OCI-LY7 (cell line): ENCODE measurements at regions not wholly inside any gene's neighbourhood (a gene's known extent, or its start where the extent isn't known, plus 50 kb on each side); places are given as distances from the start of the nearest gene placed in this dataset.

Experiments
- BruUV-seq: library from RNA; stranded (reverse); fragments of 400-500 nt; replicated peaks from 2 replicates; lab custom pipeline; 2021; lab: Mats Ljungman, UMichigan
- CTCF ChIA-PET: fragments of 300-600 bp; sonication (Branson Sonifier 250); formaldehyde crosslinking; loops from one replicate; lab custom pipeline; 2022; ENCODE audit warnings: antibody characterized with exemption; ENCODE audit not compliant: unreplicated experiment; lab: Charles Lee
- POLR2A ChIA-PET: fragments of 300-600 bp; sonication (Branson Sonifier 250); formaldehyde crosslinking; loops from one replicate; lab custom pipeline; 2022; ENCODE audit warnings: antibody characterized with exemption; lab: Charles Lee
- DNase-seq: peaks from one replicate; pipeline ENCODE4 v3.0.0-alpha.2; 2015; ENCODE audit warnings: low spot score
- H2AFZ ChIP-seq: fragments of 200-600 bp; sonication (generic), shearing (Covaris generic); 2 replicates; pipeline ENCODE4 v1.6.1; 2014; ENCODE audit warnings: mild to moderate bottlenecking, antibody characterized with exemption, low read length, moderate library complexity
- H3K27ac ChIP-seq: fragments of 200-600 bp; sonication (generic); 2 replicates; pipeline ENCODE4 v1.5.1; 2014; ENCODE audit warnings: mixed run types, low read depth, mild to moderate bottlenecking, moderate library complexity, low read length, inconsistent platforms; ENCODE audit not compliant: poor library complexity, severe bottlenecking
- H3K36me3 ChIP-seq: fragments of 200-600 bp; sonication (generic); 2 replicates; pipeline ENCODE4 v1.6.1; 2014; ENCODE audit warnings: mild to moderate bottlenecking, antibody characterized with exemption, low read length, moderate library complexity, mixed read lengths; ENCODE audit not compliant: insufficient read depth
- H3K4me1 ChIP-seq: fragments of 200-600 bp; sonication (generic); 2 replicates; pipeline ENCODE4 v1.5.1; 2014; ENCODE audit warnings: mild to moderate bottlenecking, low read length; ENCODE audit not compliant: insufficient read depth, poor library complexity, severe bottlenecking
- H3K4me2 ChIP-seq: fragments of 200-600 bp; sonication (generic); 2 replicates; pipeline ENCODE4 v1.6.1; 2014; ENCODE audit warnings: mild to moderate bottlenecking, low read length
- H3K4me3 ChIP-seq: fragments of 200-600 bp; sonication (generic); 2 replicates; pipeline ENCODE4 v1.5.1; 2014; ENCODE audit warnings: mild to moderate bottlenecking, low read depth, low read length; ENCODE audit not compliant: poor library complexity, severe bottlenecking
- H3K79me2 ChIP-seq: fragments of 200-600 bp; sonication (generic); 2 replicates; pipeline ENCODE4 v1.6.1; 2016; ENCODE audit warnings: low read depth, mild to moderate bottlenecking, low read length, moderate library complexity, mixed read lengths; ENCODE audit not compliant: insufficient read depth
- H3K9me2 ChIP-seq: fragments of 200-600 bp; sonication (generic); 2 replicates; pipeline ENCODE4 v1.6.1; 2016; ENCODE audit warnings: mild to moderate bottlenecking, low read length, mixed read lengths; ENCODE audit not compliant: insufficient read depth
- H3K9me3 ChIP-seq: fragments of 200-600 bp; sonication (generic); 2 replicates; pipeline ENCODE4 v1.6.1; 2014; ENCODE audit warnings: mild to moderate bottlenecking, mixed run types, low read length, mixed read lengths
- H4K20me1 ChIP-seq: fragments of 200-600 bp; sonication (generic); 2 replicates; pipeline ENCODE4 v1.6.1; 2014; ENCODE audit warnings: mild to moderate bottlenecking, antibody characterized with exemption, low read length, moderate library complexity, mixed read lengths; ENCODE audit not compliant: insufficient read depth
- EZH2phosphoT487 ChIP-seq: fragments of 200-600 bp; sonication (generic); IDR thresholded peaks from 2 replicates; pipeline ENCODE4 v1.6.1; 2018; ENCODE audit warnings: low read depth, borderline replicate concordance, mild to moderate bottlenecking, mixed run types, antibody characterized with exemption, low read length, moderate library complexity, mixed read lengths
- intact Hi-C: fragments of 100-400 bp; cut with micrococcal nuclease; formaldehyde crosslinking; loops from one replicate; pipeline ENCODE4 v1.10.0; 2022; ENCODE audit not compliant: unreplicated experiment
- TF ChIP-seq, protein P1 (sequence below): fragments of 200-600 bp; sonication (generic); conservative IDR thresholded peaks from 2 replicates; pipeline ENCODE4 v1.5.1; 2014; ENCODE audit warnings: mild to moderate bottlenecking, antibody characterized with exemption, low read length, moderate library complexity, mixed read lengths

GRCh38 chr12:124679047-124679446, 111.6 kb upstream of the NCOR2 start:
- Histone ChIP-seq H2AFZ (no peak overlapping the region), H3K4me3 (no peak overlapping the region), H4K20me1 (no peaks in the 10 kb centered on the region), H3K9me3 (no peaks in the 10 kb centered on the region), H3K27ac (no peak overlapping the region), H3K79me2 (no peaks in the 10 kb centered on the region), H3K4me1 (no peaks in the 10 kb centered on the region), H3K9me2 (no peaks in the 10 kb centered on the region), H3K4me2 (no peak overlapping the region), H3K36me3 (no peaks in the 10 kb centered on the region)
- CTCF ChIA-PET: no interaction called here
- intact Hi-C loops: no loop called here
- no peak for TF ChIP-seq EZH2phosphoT487
- TF ChIP-seq, protein P1, sequence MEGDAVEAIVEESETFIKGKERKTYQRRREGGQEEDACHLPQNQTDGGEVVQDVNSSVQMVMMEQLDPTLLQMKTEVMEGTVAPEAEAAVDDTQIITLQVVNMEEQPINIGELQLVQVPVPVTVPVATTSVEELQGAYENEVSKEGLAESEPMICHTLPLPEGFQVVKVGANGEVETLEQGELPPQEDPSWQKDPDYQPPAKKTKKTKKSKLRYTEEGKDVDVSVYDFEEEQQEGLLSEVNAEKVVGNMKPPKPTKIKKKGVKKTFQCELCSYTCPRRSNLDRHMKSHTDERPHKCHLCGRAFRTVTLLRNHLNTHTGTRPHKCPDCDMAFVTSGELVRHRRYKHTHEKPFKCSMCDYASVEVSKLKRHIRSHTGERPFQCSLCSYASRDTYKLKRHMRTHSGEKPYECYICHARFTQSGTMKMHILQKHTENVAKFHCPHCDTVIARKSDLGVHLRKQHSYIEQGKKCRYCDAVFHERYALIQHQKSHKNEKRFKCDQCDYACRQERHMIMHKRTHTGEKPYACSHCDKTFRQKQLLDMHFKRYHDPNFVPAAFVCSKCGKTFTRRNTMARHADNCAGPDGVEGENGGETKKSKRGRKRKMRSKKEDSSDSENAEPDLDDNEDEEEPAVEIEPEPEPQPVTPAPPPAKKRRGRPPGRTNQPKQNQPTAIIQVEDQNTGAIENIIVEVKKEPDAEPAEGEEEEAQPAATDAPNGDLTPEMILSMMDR: no peak
- DNase-seq: no peak
- BruUV-seq: no TSS peak
- POLR2A ChIA-PET: no interaction called here

DNA sequence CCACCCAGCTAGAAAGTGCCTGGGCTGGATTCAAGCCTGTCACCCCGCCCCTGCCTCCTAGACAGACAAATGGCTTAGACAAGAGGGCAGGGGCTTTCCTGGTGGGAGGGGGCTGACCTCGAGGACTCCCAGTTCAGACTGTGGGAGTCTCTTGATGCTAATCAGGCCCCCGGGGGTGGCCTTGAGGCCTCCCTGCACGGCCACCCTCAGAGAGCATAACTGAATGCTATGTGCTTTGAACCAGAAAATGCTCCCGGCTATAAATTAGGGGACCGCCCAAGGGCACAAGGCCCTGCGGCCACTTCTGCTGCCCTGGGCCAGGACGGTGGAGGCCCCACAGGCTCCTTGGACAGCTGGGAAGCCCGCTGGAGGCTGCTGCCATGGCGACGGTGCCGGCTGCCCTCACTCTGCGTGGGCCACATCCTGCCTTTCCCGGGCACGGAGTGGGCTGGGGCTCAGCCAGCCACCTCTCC, 111.0 kb upstream of the NCOR2 start:
- Histone ChIP-seq H4K20me1 (no peaks in the 10 kb centered on the region), H3K36me3 (no peaks in the 10 kb centered on the region), H3K9me2 (no peaks in the 10 kb centered on the region), H2AFZ (no peak overlapping the region), H3K4me1 (no peaks in the 10 kb centered on the region), H3K4me3 (no peak overlapping the region), H3K27ac (no peak overlapping the region), H3K9me3 (no peaks in the 10 kb centered on the region), H3K4me2 (no peak overlapping the region), H3K79me2 (no peaks in the 10 kb centered on the region)
- no peak for DNase-seq
- POLR2A ChIA-PET: interaction anchor here (0.6 kb wide), 1 partner anchor 223 kb away, joined by 3 read pairs; no protein-coding TSS in a partner anchor
- intact Hi-C loops: no loop called here
- no TSS peak for BruUV-seq
- TF ChIP-seq, protein P1: no peak
- no peak for TF ChIP-seq EZH2phosphoT487
- CTCF ChIA-PET: no interaction called here

GRCh38 chr12:124677552-124678356, 110.3 kb upstream of the NCOR2 start:
- no peak overlapping the region for H2AFZ ChIP-seq
- H3K9me3 ChIP-seq: no peaks in the 10 kb centered on the region
- no peaks in the 10 kb centered on the region for H4K20me1 ChIP-seq
- no peaks in the 10 kb centered on the region for H3K4me1 ChIP-seq
- H3K4me2 ChIP-seq: no peak overlapping the region
- intact Hi-C loops: no loop called here
- no peak overlapping the region for H3K27ac ChIP-seq
- H3K4me3 ChIP-seq: no peak overlapping the region
- DNase-seq: peak; percentile 29
- no peak for TF ChIP-seq EZH2phosphoT487
- TF ChIP-seq, protein P1: no peak
- H3K9me2 ChIP-seq: no peaks in the 10 kb centered on the region
- ChIA-PET CTCF (no interaction called here), POLR2A (interaction anchor here (0.6 kb wide), 1 partner anchor 223 kb away, joined by 3 read pairs; no protein-coding TSS in a partner anchor)
- no TSS peak for BruUV-seq
- H3K36me3 ChIP-seq: no peaks in the 10 kb centered on the region
- no peaks in the 10 kb centered on the region for H3K79me2 ChIP-seq
